Neural progenitor cell (in vitro differentiated cells): ENCODE measurements at regions not wholly inside any gene's neighbourhood (a gene's known extent, or its start where the extent isn't known, plus 50 kb on each side); places are given as distances from the start of the nearest gene placed in this dataset.

Source experiments
- CTCF ChIP-seq: fragments of 200-600 bp; sonication (generic); IDR thresholded peaks from 2 replicates; pipeline ENCODE4 v1.5.1; 2017; ENCODE audit warnings: antibody characterized with exemption, mild to moderate bottlenecking
- EZH2 ChIP-seq: fragments of 200-600 bp; sonication (generic); IDR thresholded peaks from 2 replicates; pipeline ENCODE4 v1.6.1; 2017; ENCODE audit warnings: antibody characterized with exemption, mild to moderate bottlenecking, moderate library complexity

DNA sequence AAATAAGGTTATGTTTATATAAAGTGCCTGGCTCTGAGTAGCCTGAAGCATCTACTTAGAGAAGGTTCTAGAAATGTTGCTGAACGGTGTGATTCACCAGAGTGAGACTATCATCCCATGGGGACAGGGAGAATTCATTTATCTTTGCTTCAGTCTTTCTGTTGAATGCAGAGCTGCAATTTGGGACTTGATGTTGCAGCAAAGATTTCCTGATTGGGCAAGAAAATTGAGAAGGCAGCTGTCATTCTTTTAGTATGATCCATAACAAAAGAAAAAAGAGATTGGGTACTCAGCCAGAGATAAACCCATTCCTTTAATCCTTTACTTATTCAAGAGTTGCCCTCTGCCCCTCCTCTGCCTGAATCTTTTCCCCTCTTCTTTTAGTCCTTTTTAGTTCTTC, 456.3 kb upstream of the WWC1 start:
- no peak for TF ChIP-seq CTCF
- TF ChIP-seq EZH2, result no peak
